Stimulated activated naive CD8-positive, alpha-beta T cell treated with anti-CD3 and anti-CD28 coated beads, Interleukin-15, Interleukin-2, amounts not matched to agents 100 ng/mL and 50 ng/mL, for 24 hours (primary cell): ENCODE measurements at regions not wholly inside any gene's neighbourhood (a gene's known extent, or its start where the extent isn't known, plus 50 kb on each side); places are given as distances from the start of the nearest gene placed in this dataset.

Source experiments
- H3K27ac Mint-ChIP-seq: one replicate; pipeline ENCODE4 v1.8.0; 2021; ENCODE audit warnings: mild to moderate bottlenecking, mixed read lengths
- H3K27me3 Mint-ChIP-seq: one replicate; pipeline ENCODE4 v1.8.0; 2021; ENCODE audit warnings: mixed read lengths
- H3K36me3 Mint-ChIP-seq: one replicate; pipeline ENCODE4 v1.8.0; 2021; ENCODE audit warnings: low read depth, mixed read lengths
- H3K4me1 Mint-ChIP-seq: one replicate; pipeline ENCODE4 v1.8.0; 2021; ENCODE audit warnings: low read depth, mixed read lengths
- H3K4me3 Mint-ChIP-seq: one replicate; pipeline ENCODE4 v1.8.0; 2021; ENCODE audit warnings: mild to moderate bottlenecking, mixed read lengths
- H3K9me3 Mint-ChIP-seq: one replicate; pipeline ENCODE4 v1.8.0; 2021; ENCODE audit warnings: mixed read lengths

DNA sequence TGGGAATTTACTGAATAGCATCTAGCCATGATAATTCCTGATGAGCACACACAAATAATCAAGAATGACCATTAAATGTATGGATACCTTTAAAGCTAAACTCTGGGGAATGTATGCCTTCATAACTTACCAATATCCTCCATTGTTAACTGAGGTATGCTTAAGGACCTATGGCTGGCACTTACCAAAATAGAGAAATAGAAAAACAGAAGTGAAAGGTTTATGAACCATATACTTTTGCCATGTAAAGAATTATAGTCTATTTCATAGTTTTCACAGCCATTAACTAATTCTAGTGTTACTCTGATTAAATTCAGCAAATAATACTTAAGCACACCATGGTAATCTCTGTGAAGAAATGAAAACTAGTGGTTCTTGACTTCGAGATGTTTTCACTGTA is 1360.6 kb upstream of the LRRTM3 start:
- Mint-ChIP-seq H3K4me1 (no peaks in the 10 kb centered on the region), H3K4me3 (no peak overlapping the region), H3K36me3 (no peaks in the 10 kb centered on the region), H3K9me3 (no peaks in the 10 kb centered on the region), H3K27ac (no peak overlapping the region), H3K27me3 (no peaks in the 10 kb centered on the region)

DNA sequence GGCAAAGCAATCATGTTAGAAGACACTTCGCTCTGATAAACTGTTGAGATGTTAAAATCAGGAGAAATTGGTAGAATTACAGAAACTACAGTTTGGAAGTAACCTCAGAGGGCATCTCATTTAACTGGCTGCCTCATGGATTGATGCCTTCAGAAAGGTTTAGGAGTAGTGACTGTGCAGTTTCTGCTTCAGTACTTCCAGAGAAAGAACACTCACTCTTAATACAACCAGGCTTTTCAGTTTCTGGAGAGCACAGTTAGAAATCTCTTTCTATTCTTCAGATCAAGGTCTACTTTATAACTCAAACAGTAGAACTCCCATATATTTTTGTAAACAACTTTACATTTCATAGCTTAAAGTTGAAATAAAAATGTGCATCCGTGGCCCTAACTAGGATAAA is 1358.9 kb upstream of the LRRTM3 start:
- H3K27ac Mint-ChIP-seq, result no peak overlapping the region
- H3K27me3 Mint-ChIP-seq, result no peaks in the 10 kb centered on the region
- no peaks in the 10 kb centered on the region for H3K9me3 Mint-ChIP-seq
- H3K4me3 Mint-ChIP-seq, result no peak overlapping the region
- H3K4me1 Mint-ChIP-seq, result no peaks in the 10 kb centered on the region
- H3K36me3 Mint-ChIP-seq, result no peaks in the 10 kb centered on the region

DNA sequence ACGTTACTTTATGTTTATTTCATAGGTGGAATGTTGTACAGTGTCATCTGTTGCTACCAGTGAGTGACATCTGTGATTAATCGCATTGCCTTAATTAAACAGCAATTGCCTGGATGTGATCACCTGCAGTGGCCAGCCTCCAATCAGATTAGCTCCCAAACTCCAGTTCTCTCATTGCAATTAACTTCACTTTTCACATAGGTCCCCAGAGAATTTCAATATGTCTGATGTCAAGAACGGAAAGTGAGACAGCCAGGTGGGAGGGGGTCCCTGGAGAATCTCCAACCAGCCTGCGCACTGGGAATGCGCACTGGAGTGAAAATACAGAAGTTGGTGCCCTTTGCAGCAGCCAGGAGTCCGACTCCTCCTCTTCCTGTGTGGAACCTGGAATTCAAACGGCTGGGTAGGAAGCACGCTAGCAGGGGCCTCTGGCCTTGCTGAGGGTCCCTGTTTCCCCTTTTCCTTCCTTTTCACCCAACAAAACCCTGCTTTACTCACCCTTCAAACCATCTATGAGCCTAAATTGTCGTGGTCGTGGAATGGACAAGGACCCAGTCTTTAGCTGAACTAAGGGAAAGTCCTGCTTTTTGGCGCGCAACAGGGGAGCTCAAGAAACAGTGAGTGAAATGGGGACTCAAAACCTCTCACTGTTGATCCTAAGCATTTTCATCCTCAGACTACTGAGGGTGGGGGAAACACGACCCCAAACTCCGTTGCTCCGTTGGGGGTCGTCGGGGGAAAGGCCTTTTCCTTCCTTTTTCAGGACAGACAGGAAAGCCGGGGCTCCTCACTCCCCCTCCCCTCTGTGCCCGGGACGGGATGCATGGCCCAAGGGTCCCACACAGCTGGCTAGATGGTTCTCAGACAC is 1355.5 kb upstream of the LRRTM3 start:
- H3K36me3 Mint-ChIP-seq, result no peaks in the 10 kb centered on the region
- H3K4me3 Mint-ChIP-seq, result no peak overlapping the region
- no peaks in the 10 kb centered on the region for H3K27me3 Mint-ChIP-seq
- no peak overlapping the region for H3K27ac Mint-ChIP-seq
- H3K9me3 Mint-ChIP-seq, result no peaks in the 10 kb centered on the region
- no peaks in the 10 kb centered on the region for H3K4me1 Mint-ChIP-seq

DNA sequence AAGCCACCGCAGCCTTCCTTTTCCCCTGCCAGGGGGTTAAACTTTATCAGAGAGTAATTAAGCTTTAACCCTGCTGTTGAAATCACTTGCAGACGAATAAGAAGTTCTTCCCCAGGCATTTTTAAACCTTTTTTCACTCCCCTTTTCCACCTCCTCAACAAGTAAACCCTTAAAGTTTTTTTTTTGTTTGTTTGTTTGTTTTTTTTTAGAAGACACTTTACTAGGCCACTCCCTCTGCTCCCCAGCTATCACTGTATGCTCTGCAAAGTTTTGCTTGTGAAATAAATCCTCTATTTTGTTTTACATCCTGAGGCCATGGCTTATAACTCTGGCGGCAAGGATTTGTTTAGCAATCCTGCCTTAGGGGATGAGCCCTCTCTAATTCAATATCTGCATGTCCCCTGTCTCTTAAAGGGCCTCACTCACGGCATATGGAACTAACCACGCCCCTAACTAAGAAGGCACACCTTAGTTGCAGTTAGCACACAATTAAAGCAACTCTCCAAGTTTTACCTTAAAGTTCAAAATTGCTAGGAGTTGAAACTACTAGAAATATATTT is 1354.7 kb upstream of the LRRTM3 start:
- Mint-ChIP-seq H3K27ac (no peak overlapping the region), H3K9me3 (no peaks in the 10 kb centered on the region), H3K27me3 (no peaks in the 10 kb centered on the region), H3K4me3 (no peak overlapping the region), H3K36me3 (no peaks in the 10 kb centered on the region), H3K4me1 (no peaks in the 10 kb centered on the region)

DNA sequence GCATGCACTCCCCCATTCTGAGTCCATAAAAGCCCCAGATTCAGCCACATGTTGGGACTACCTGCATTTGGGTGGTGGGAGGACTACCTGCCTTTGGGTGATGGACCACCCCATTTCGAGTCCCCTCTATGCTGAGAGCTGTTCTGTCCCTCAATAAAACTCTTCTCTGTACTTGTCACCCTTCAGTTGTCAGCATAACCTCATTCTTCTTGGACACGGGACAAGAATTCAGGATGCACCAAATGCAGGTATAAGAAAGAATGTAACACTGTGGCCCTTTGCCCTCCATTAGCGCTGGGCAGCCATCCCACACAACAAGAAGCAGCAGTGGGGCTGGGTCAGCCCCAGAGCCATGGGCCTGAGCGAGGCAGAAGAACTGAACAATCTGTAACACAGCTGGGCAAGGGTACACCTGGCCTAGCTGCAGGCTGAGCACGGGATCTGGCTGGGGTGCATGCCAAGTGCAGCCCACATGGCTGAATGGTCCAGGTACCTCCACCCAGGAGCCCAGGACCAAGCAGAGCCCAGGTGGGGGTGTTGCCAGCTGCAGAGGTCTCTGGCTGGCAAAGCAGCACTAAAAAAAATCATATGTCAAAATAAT is 1344.3 kb upstream of the LRRTM3 start:
- Mint-ChIP-seq H3K4me3 (no peak overlapping the region), H3K9me3 (peaks cover 9% of the 10 kb centered on the region), H3K36me3 (no peaks in the 10 kb centered on the region), H3K27me3 (no peaks in the 10 kb centered on the region), H3K27ac (no peak overlapping the region), H3K4me1 (no peaks in the 10 kb centered on the region)

DNA sequence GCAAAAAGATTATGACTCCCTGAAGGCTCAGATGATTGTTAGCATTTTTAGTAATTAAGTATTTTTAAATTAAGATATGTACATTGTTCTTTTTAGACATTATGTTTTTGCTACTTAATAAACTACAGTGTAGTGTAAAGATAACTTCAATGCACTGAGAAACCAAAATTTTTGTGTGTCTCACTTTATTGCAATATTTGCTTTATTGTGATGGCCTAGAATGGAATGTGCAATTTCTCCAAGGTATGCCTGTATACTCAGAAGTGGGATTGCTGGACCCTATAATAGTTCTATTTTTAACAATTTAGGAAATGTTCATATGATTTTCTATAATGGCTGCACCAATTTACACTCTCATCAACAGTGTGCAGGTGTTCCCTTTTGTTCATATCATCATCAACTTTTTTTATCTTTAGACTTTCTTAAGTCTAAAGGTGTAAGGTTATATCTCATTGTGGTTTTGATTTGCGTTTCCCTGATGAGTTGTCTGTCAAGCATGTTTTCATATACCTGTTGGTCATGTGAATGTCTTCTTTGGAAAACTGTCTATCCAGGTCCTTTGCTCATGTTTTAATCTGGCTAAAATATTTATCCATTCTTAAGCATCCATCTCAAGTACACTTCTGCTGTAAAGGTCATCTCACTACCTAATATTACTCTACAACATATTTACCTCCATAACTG is 1323.5 kb upstream of the LRRTM3 start:
- H3K9me3 Mint-ChIP-seq, result no peaks in the 10 kb centered on the region
- H3K36me3 Mint-ChIP-seq, result no peaks in the 10 kb centered on the region
- H3K27ac Mint-ChIP-seq, result no peak overlapping the region
- no peak overlapping the region for H3K4me3 Mint-ChIP-seq
- no peaks in the 10 kb centered on the region for H3K27me3 Mint-ChIP-seq
- no peaks in the 10 kb centered on the region for H3K4me1 Mint-ChIP-seq

DNA sequence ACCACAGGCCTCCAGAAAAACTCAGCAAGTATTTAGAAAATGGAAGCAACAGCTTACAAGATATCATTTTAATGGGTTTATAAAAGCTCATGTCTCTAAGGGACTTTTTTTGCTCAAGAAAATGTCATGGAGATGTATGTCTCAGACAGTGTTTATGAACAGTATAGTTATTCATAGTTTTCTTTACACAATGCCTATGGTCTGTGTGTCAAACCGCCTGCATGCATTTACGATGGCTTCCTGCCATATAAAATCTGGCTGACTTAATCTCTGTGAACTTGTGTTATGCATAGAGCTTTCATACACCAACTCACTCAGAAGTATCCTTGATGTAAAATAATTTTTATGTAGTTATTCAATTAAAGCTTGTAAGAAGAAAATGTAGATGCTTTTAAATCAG is 1314.2 kb upstream of the LRRTM3 start:
- peaks cover 14% of the 10 kb centered on the region for H3K9me3 Mint-ChIP-seq
- H3K27ac Mint-ChIP-seq, result no peak overlapping the region
- H3K27me3 Mint-ChIP-seq, result no peaks in the 10 kb centered on the region
- H3K4me3 Mint-ChIP-seq, result no peak overlapping the region
- H3K36me3 Mint-ChIP-seq, result no peaks in the 10 kb centered on the region
- no peaks in the 10 kb centered on the region for H3K4me1 Mint-ChIP-seq

DNA sequence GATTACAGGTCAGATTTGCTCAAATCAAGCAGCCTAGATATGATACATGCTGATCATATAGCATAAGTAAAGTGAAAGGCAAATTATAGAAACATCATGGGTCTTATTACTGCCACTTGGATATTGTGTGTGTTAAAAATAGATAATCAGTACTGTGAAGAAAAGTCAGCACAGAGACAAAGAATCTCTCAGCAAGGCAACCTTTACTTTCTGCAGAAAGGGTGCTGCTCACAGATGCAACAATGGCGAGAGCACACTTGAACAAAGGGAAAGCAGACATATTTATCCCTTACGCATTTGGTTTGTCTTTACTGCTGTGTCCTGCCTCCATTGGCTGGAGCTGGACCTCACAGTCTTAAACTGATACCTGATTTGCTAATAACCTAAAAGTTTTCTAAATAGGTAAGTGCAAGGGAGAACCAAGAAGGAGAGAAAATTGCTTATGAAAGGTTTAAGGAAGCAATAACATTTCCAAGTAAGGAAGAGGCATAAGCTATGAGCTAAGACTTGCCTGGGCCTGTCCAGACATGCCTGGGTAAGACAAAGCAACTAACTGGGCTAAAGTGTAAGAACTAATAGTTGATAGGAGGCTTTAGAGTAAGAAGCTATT is 1310.8 kb upstream of the LRRTM3 start:
- H3K27me3 Mint-ChIP-seq, result no peaks in the 10 kb centered on the region
- no peaks in the 10 kb centered on the region for H3K4me1 Mint-ChIP-seq
- H3K9me3 Mint-ChIP-seq, result peaks cover 14% of the 10 kb centered on the region
- H3K27ac Mint-ChIP-seq, result no peak overlapping the region
- H3K36me3 Mint-ChIP-seq, result no peaks in the 10 kb centered on the region
- H3K4me3 Mint-ChIP-seq, result no peak overlapping the region

DNA sequence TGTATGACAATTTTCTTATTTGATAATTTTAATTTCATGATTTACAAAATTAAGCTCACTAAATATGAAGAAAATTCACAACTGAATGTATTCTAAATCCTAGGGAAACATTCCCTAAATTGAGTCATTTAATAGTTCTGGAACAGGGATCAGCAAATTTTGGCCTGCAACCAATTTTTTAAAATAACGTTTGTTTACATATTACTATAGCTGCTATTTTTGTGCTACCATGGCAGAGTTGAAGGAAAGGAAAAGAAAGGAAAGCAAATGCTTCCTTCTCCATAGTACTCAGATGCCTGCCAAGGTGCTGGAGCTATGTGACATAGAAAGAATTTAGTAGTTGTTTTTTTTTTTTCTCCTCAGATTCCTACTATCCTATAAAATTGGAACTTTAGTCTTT is 1307.7 kb upstream of the LRRTM3 start:
- peaks cover 10% of the 10 kb centered on the region for H3K9me3 Mint-ChIP-seq
- no peak overlapping the region for H3K27ac Mint-ChIP-seq
- no peak overlapping the region for H3K4me3 Mint-ChIP-seq

DNA sequence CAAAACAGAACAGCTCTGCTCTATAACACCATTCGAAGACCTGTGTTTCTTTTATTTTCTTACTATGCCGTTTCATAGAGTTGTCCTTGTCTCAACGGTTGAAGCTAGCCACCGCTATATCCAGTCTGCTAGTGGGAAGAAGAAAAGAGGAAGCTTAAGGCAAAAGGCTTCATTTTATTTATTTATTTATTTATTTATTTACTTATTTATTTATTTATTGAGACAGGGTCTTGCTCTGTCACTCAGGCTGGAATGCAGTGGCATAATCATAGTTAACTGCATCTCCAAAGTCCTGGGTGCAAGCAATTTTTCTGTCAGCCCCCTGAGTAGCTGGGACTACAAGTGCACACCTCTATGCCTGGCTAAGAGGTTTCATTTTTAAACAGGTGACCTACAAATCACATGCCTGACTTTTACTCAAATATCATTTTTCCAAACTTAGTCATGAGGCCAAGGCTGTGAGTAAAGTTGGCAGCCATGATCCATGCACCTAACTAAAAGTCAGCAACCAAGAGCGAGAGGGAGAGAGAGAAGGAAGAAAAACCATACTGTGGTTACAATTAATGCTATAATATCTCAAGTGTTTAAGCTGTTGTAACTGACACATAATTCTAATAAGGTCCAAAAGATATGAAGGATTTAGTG is 1305.3 kb upstream of the LRRTM3 start:
- Mint-ChIP-seq H3K27me3 (no peaks in the 10 kb centered on the region), H3K4me3 (no peak overlapping the region), H3K4me1 (no peaks in the 10 kb centered on the region), H3K27ac (no peak overlapping the region), H3K36me3 (no peaks in the 10 kb centered on the region), H3K9me3 (peaks cover 4% of the 10 kb centered on the region)

More for the DNA sequence above, 1307.7 kb upstream of the LRRTM3 start:
- Mint-ChIP-seq H3K4me1 (no peaks in the 10 kb centered on the region), H3K36me3 (no peaks in the 10 kb centered on the region), H3K27me3 (no peaks in the 10 kb centered on the region)

DNA sequence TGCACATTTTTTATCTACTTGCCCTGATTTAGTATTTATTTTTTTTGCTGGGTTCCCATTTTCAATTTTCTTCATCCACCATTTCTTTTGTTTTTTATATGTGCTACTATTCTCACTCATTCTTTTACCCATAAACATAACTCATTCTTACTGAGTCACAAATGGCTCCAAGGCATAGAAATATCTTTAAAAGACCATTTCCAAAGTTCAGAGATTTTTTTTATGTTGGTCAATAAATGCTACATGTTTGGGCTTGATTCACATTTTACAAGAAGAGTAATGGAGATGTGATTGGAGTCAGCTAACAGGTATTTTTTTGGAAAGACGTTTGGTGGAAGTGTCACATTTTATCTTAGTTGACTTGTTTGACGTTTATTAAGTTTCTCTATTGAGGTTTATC is 1303.2 kb upstream of the LRRTM3 start:
- H3K27ac Mint-ChIP-seq, result no peak overlapping the region
- no peaks in the 10 kb centered on the region for H3K27me3 Mint-ChIP-seq
- H3K36me3 Mint-ChIP-seq, result no peaks in the 10 kb centered on the region
- peaks cover 4% of the 10 kb centered on the region for H3K9me3 Mint-ChIP-seq
- no peak overlapping the region for H3K4me3 Mint-ChIP-seq
- H3K4me1 Mint-ChIP-seq, result no peaks in the 10 kb centered on the region

DNA sequence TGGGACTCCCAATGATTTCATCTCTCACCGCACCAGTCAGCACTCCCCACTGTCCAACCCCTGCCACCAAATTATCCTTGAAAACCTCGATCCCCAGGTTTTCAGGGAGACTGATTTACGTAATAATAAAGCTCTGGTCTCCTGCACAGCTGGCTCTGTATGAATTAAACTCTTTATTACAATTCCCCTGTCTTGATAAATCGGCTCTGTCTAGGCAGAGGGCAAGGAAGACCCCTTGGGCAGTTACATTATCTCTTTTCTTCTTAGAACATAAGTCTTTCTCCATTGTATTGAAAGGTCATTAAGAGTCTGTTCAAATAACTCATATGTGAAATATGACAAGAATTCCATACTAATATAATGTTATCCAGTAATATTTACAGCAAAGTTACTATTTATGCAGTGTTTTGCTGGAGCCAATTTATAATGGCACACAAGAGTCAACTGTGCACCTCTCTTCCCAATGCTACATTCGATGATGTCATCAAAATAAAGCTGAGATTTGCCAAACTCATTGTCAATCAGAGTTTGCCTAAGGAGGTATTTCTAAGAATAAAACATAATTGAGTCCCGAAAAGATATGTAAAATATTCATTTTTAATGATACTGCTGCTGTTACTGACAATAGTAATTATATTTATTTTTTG is 1297.2 kb upstream of the LRRTM3 start:
- Mint-ChIP-seq H3K27ac (no peak overlapping the region), H3K4me3 (no peak overlapping the region), H3K27me3 (no peaks in the 10 kb centered on the region), H3K9me3 (peaks cover 4% of the 10 kb centered on the region), H3K4me1 (no peaks in the 10 kb centered on the region), H3K36me3 (no peaks in the 10 kb centered on the region)

DNA sequence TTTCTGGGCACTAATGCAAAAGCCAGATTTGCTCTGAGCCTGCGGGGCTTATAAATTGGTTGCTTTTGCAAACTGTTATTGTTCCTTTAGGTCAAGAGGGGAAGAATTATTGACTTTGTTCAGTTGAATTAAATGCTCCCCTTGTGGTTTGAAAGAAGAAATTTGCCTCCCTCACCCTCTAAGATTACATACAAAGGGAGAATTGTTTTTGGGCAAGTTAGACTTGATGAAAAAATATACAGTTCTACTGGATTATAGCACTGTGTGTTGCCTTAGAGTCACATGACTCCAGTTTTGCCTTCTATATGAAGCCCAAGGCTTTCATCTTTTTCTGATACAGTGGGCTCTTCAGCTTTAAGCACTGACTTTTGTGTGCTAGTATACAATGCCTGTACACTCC is 1265.8 kb upstream of the LRRTM3 start:
- H3K4me3 Mint-ChIP-seq, result no peak overlapping the region
- no peaks in the 10 kb centered on the region for H3K4me1 Mint-ChIP-seq
- no peaks in the 10 kb centered on the region for H3K27me3 Mint-ChIP-seq
- H3K27ac Mint-ChIP-seq, result no peak overlapping the region
- peaks cover 4% of the 10 kb centered on the region for H3K9me3 Mint-ChIP-seq
- H3K36me3 Mint-ChIP-seq, result no peaks in the 10 kb centered on the region

DNA sequence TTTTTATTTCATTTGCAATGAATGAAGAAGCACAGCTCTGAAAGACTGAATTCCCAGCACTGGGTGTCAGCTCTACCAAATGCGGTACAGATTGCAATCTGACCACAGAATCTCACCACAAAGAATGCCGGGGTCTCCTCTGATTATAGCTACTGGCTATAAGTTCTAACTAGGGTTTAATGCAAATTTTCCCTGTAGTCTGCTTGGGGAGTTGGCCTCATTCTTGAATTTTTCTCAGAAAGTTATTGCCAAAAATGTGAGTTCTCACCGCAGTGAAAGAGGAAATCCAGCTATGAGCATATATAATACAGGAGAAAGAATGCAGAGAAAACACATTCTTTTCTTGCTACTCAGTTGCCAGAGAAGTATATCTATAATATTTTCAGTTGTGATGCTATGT is 1255.7 kb upstream of the LRRTM3 start:
- H3K4me1 Mint-ChIP-seq, result no peaks in the 10 kb centered on the region
- H3K4me3 Mint-ChIP-seq, result no peak overlapping the region
- peaks cover 14% of the 10 kb centered on the region for H3K9me3 Mint-ChIP-seq
- H3K27me3 Mint-ChIP-seq, result no peaks in the 10 kb centered on the region
- H3K27ac Mint-ChIP-seq, result no peak overlapping the region
- H3K36me3 Mint-ChIP-seq, result no peaks in the 10 kb centered on the region
